GM12878 (cell line): ENCODE measurements at regions not wholly inside any gene's neighbourhood (a gene's known extent, or its start where the extent isn't known, plus 50 kb on each side); places are given as distances from the start of the nearest gene placed in this dataset.

Experiments
- ATAC-seq: fragments of 200-7000 bp; cut with Tn5 transposase; 3 replicates; pipeline ENCODE4 v1.9.1; 2020; ENCODE audit warnings: mild to moderate bottlenecking, moderate library complexity
- BruUV-seq: library from RNA; stranded (reverse); fragments of 400-500 nt; replicated peaks from 2 replicates; lab custom pipeline; 2021; lab: Mats Ljungman, UMichigan
- CTCF ChIA-PET: fragments of 300-600 bp; sonication (Branson Sonifier 250); formaldehyde crosslinking; extraction: SDS; loops from one replicate; lab custom pipeline; 2021; ENCODE audit warnings: inconsistent platforms; lab: Yijun Ruan, JAX
- POLR2A ChIA-PET: fragments of 350-600 bp; formaldehyde crosslinking; extraction: SDS; loops from one replicate; lab custom pipeline; 2021; ENCODE audit warnings: inconsistent platforms; lab: Charles Lee
- RAD21 ChIA-PET: fragments of 300-600 bp; sonication (Branson Sonifier 250); formaldehyde crosslinking; loops from one replicate; lab custom pipeline; 2023; ENCODE audit warnings: antibody characterized with exemption; ENCODE audit not compliant: unreplicated experiment; lab: Charles Lee
- SMC1A ChIA-PET: fragments of 300-600 bp; sonication (Branson Sonifier 250); formaldehyde crosslinking; loops from one replicate; lab custom pipeline; 2023; ENCODE audit not compliant: unreplicated experiment, uncharacterized antibody; lab: Charles Lee
- DNase-seq: peaks from one replicate; pipeline ENCODE4 v3.0.0-alpha.2; 2011; ENCODE audit warnings: low read depth, low spot score
- FAIRE-seq: peaks from 3 replicates; lab custom pipeline; 2011; peaks lifted over from hg19 to GRCh38; lab: Jason Lieb, UNC
- H2AFZ ChIP-seq: 2 replicates; pipeline ENCODE4 v1.6.0; 2011; ENCODE audit warnings: low read depth, low read length, control low read depth; ENCODE audit not compliant: control insufficient read depth
- H3K27ac ChIP-seq: 2 replicates; pipeline ENCODE4 v1.5.1; 2011; ENCODE audit warnings: control low read depth; ENCODE audit not compliant: control insufficient read depth, insufficient read depth
- H3K27me3 ChIP-seq, 2 experiments: replicated peaks in 1 of 2; 2 replicates each; pipeline versions ENCODE4 v1.6.0 to v1.6.1; 2011; ENCODE audit warnings: low read length in 1 of 2; ENCODE audit not compliant: control insufficient read depth in 2 of 2, insufficient read depth in 2 of 2
- H3K36me3 ChIP-seq, 2 experiments: 2 replicates each; pipeline ENCODE4 v1.5.1; 2011; ENCODE audit warnings: low read length in 1 of 2; ENCODE audit not compliant: control insufficient read depth in 2 of 2, insufficient read depth in 2 of 2
- H3K4me1 ChIP-seq: 2 replicates; pipeline ENCODE4 v1.6.1; 2011; ENCODE audit warnings: mild to moderate bottlenecking, low read length, moderate library complexity, mixed read lengths; ENCODE audit not compliant: control insufficient read depth, insufficient read depth
- H3K4me2 ChIP-seq: 2 replicates; pipeline ENCODE4 v1.6.0; 2011; ENCODE audit warnings: control low read depth; ENCODE audit not compliant: control insufficient read depth, insufficient read depth
- H3K4me3 ChIP-seq: fragments of 200-600 bp; sonication (generic); 2 replicates; pipeline ENCODE4 v1.5.1; 2016
- H3K79me2 ChIP-seq: 2 replicates; pipeline ENCODE4 v1.6.0; 2011; ENCODE audit warnings: low read length; ENCODE audit not compliant: control insufficient read depth, insufficient read depth
- H3K9ac ChIP-seq: 2 replicates; pipeline ENCODE4 v1.8.0; 2011; ENCODE audit warnings: low read length, control low read depth, mixed read lengths; ENCODE audit not compliant: control insufficient read depth, insufficient read depth
- H3K9me3 ChIP-seq: replicated peaks from 3 replicates; pipeline ENCODE4 v1.5.1; 2011; ENCODE audit warnings: mild to moderate bottlenecking, low read length; ENCODE audit not compliant: control insufficient read depth, insufficient read depth
- H4K20me1 ChIP-seq: 2 replicates; pipeline ENCODE4 v1.6.0; 2011; ENCODE audit not compliant: control insufficient read depth, insufficient read depth
- BHLHE40 ChIP-seq, 2 experiments: fragments of 450-650 bp in 1 of 2; IDR thresholded peaks; 2 replicates each; pipeline ENCODE4 v1.6.1; 2011 to 2017; ENCODE audit warnings: low read depth in 2 of 2, borderline replicate concordance in 1 of 2, improper control_type of control experiment in 1 of 2, low read length in 1 of 2, mild to moderate bottlenecking in 1 of 2
- CTCF ChIP-seq, 3 experiments: IDR thresholded peaks in 2 of 3; conservative IDR thresholded peaks in 1 of 3; 2 replicates each; pipeline ENCODE4 v1.5.1; 2011; ENCODE audit warnings: low read depth in 3 of 3, low read length in 3 of 3, mild to moderate bottlenecking in 3 of 3, control low read depth in 2 of 3, moderate library complexity in 2 of 3, inconsistent platforms in 1 of 3, mixed read lengths in 1 of 3; ENCODE audit not compliant: control insufficient read depth in 2 of 3, insufficient read depth in 1 of 3; ENCODE audit errors: extremely low read depth in 1 of 3
- DPF2 ChIP-seq: fragments of 450-650 bp; IDR thresholded peaks from 2 replicates; pipeline ENCODE4 v1.6.1; 2017; ENCODE audit warnings: mild to moderate bottlenecking
- JUND ChIP-seq: IDR thresholded peaks from 2 replicates; pipeline ENCODE4 v1.6.1; 2012; ENCODE audit warnings: low read depth, mild to moderate bottlenecking, low read length, improper control_type of control experiment, moderate library complexity
- MEF2B ChIP-seq: fragments of 450-650 bp; IDR thresholded peaks from 2 replicates; pipeline ENCODE4 v1.6.1; 2018; ENCODE audit warnings: mild to moderate bottlenecking, moderate library complexity; ENCODE audit not compliant: partially characterized antibody, poor library complexity, severe bottlenecking
- NR2C2 ChIP-seq: IDR thresholded peaks from 2 replicates; pipeline ENCODE4 v1.6.1; 2011; ENCODE audit warnings: borderline replicate concordance, low read depth; ENCODE audit not compliant: control insufficient read depth, insufficient read length
- PAX8 ChIP-seq: fragments of 450-650 bp; IDR thresholded peaks from 2 replicates; pipeline ENCODE4 v1.6.1; 2017; ENCODE audit warnings: mild to moderate bottlenecking, moderate library complexity
- RAD21 ChIP-seq: IDR thresholded peaks from 2 replicates; pipeline ENCODE4 v1.6.1; 2011; ENCODE audit warnings: mild to moderate bottlenecking, low read depth, low read length, moderate library complexity; ENCODE audit not compliant: insufficient read depth
- SIN3A ChIP-seq: IDR thresholded peaks from 2 replicates; pipeline ENCODE4 v1.6.1; 2012; ENCODE audit warnings: low read depth, low read length, improper control_type of control experiment
- SP1 ChIP-seq: IDR thresholded peaks from one replicate; pipeline ENCODE4 v1.6.1; 2011; ENCODE audit warnings: low read depth, low read length
- YBX1 ChIP-seq: fragments of 450-650 bp; IDR thresholded peaks from 2 replicates; pipeline ENCODE4 v1.6.1; 2016; ENCODE audit warnings: antibody characterized with exemption
- ZBED1 ChIP-seq: IDR thresholded peaks from 2 replicates; pipeline ENCODE4 v1.6.1; 2016; ENCODE audit warnings: borderline replicate concordance
- ZNF24 ChIP-seq: fragments of 450-650 bp; IDR thresholded peaks from 2 replicates; pipeline ENCODE4 v1.6.1; 2017; ENCODE audit warnings: antibody characterized with exemption, mild to moderate bottlenecking
- WGBS: methylation state at CpG from one replicate; pipeline ENCODE4 v1.1.6; 2016; ENCODE audit warnings: low lambda C conversion rate; ENCODE audit not compliant: insufficient replicate concordance, insufficient coverage; ENCODE audit errors: missing lambda C conversion rate; 5-methylcytosine and 5-hydroxymethylcytosine counted together
- in situ Hi-C: fragments of 300-500 bp; cut with MboI; formaldehyde crosslinking; loops from 9 replicates; pipeline ENCODE4 v1.14.3; 2018; ENCODE audit warnings: mixed read lengths
- intact Hi-C: fragments of 100-400 bp; cut with micrococcal nuclease; formaldehyde crosslinking; loops from one replicate; pipeline ENCODE4 v1.14.2; 2022; ENCODE audit not compliant: unreplicated experiment
- TF ChIP-seq, protein P1 (sequence below): fragments of 450-650 bp; formaldehyde crosslinking; IDR thresholded peaks from 2 replicates; pipeline ENCODE4 v1.4.0; 2020; ENCODE audit warnings: mild to moderate bottlenecking, moderate library complexity
- TF ChIP-seq, protein P2 (sequence below): IDR thresholded peaks from 2 replicates; pipeline ENCODE4 v1.6.1; 2011; ENCODE audit warnings: borderline replicate concordance, low read depth, mild to moderate bottlenecking, moderate library complexity, low read length; ENCODE audit not compliant: insufficient read depth, poor library complexity, severe bottlenecking

DNA sequence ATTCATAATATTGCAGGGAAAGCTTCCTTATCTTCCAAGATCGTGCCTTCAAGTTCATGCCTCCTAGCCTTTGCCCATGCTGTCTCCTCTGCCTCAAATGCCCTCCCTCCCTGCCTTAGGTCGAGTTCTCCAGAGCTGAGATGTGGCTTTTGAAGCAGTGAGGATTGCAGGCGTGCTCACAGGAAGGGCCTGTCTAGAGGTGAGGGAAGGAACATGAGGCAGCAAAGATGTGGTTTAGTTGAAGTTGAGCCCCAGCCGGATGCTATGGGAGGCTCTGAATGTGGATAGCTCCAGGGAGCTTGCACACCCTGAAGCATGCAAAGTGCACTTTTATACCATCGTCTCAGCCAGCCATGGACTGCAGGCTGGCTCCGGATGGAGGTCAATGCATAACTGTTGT, 754.6 kb upstream of the EEF2KMT start:
- Histone ChIP-seq H3K27ac (no peak overlapping the region), H3K4me3 (no peak overlapping the region), H3K9ac (no peak overlapping the region), H3K4me2 (no peak overlapping the region), H2AFZ (no peak overlapping the region), H3K27me3 (no peaks in the 10 kb centered on the region), H3K4me1 (no peaks in the 10 kb centered on the region), H3K9me3 (no peaks in the 10 kb centered on the region; the same call in 2 of the 3 replicates), H3K36me3 (no peaks in the 10 kb centered on the region), H3K79me2 (no peaks in the 10 kb centered on the region), H4K20me1 (no peaks in the 10 kb centered on the region)
- ATAC-seq, result no peak
- CTCF ChIA-PET, result no interaction called here
- intact Hi-C loops (no loop called here), in situ Hi-C loops (no loop called here)
- RAD21 ChIA-PET, result no interaction called here
- DNase-seq, result no peak
- FAIRE-seq, result no peak
- POLR2A ChIA-PET, result no interaction called here
- no TSS peak for BruUV-seq
- SMC1A ChIA-PET, result no interaction called here
- WGBS, result 5% methylated on average over 6 of the region's 6 CpGs
- TF ChIP-seq ZBED1 (no peak), CTCF (IDR thresholded peaks at IDR 0.05 in 2 of 3, conservative IDR thresholded peaks at IDR 0.05 in 1 of 3; ENCODE audit: control insufficient read depth in 2 of 3, extremely low read depth in 1 of 3, insufficient read depth in 1 of 3, low read depth in 3 of 3, low read length in 3 of 3) (no peak), SIN3A (no peak), PAX8 (no peak), DPF2 (no peak), SP1 (no peak), RAD21 (no peak), JUND (no peak), MEF2B (no peak), NR2C2 (no peak), ZNF24 (no peak), BHLHE40 (IDR thresholded peaks at IDR 0.05; ENCODE audit: borderline replicate concordance in 1 of 2, low read depth in 2 of 2, low read length in 1 of 2) (no peak), YBX1 (no peak)
- TF ChIP-seq, protein P1, sequence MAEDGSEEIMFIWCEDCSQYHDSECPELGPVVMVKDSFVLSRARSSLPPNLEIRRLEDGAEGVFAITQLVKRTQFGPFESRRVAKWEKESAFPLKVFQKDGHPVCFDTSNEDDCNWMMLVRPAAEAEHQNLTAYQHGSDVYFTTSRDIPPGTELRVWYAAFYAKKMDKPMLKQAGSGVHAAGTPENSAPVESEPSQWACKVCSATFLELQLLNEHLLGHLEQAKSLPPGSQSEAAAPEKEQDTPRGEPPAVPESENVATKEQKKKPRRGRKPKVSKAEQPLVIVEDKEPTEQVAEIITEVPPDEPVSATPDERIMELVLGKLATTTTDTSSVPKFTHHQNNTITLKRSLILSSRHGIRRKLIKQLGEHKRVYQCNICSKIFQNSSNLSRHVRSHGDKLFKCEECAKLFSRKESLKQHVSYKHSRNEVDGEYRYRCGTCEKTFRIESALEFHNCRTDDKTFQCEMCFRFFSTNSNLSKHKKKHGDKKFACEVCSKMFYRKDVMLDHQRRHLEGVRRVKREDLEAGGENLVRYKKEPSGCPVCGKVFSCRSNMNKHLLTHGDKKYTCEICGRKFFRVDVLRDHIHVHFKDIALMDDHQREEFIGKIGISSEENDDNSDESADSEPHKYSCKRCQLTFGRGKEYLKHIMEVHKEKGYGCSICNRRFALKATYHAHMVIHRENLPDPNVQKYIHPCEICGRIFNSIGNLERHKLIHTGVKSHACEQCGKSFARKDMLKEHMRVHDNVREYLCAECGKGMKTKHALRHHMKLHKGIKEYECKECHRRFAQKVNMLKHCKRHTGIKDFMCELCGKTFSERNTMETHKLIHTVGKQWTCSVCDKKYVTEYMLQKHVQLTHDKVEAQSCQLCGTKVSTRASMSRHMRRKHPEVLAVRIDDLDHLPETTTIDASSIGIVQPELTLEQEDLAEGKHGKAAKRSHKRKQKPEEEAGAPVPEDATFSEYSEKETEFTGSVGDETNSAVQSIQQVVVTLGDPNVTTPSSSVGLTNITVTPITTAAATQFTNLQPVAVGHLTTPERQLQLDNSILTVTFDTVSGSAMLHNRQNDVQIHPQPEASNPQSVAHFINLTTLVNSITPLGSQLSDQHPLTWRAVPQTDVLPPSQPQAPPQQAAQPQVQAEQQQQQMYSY, result no peak
- TF ChIP-seq, protein P2, sequence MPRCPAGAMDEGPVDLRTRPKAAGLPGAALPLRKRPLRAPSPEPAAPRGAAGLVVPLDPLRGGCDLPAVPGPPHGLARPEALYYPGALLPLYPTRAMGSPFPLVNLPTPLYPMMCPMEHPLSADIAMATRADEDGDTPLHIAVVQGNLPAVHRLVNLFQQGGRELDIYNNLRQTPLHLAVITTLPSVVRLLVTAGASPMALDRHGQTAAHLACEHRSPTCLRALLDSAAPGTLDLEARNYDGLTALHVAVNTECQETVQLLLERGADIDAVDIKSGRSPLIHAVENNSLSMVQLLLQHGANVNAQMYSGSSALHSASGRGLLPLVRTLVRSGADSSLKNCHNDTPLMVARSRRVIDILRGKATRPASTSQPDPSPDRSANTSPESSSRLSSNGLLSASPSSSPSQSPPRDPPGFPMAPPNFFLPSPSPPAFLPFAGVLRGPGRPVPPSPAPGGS, result no peak
